Panc1 (cell line): ENCODE measurements at regions not wholly inside any gene's neighbourhood (a gene's known extent, or its start where the extent isn't known, plus 50 kb on each side); places are given as distances from the start of the nearest gene placed in this dataset.

ENCODE experiments used
- ATAC-seq: fragments of 200-7000 bp; cut with Tn5 transposase; 2 replicates; pipeline ENCODE4 v1.9.1; 2020; ENCODE audit warnings: mild to moderate bottlenecking, moderate library complexity
- BruUV-seq: library from RNA; stranded (reverse); fragments of 400-500 nt; replicated peaks from 2 replicates; lab custom pipeline; 2021; lab: Mats Ljungman, UMichigan
- CTCF ChIA-PET: fragments of 300-600 bp; sonication (Branson Sonifier 250); formaldehyde crosslinking; loops from one replicate; lab custom pipeline; 2022; ENCODE audit warnings: antibody characterized with exemption; lab: Charles Lee
- POLR2A ChIA-PET: fragments of 300-600 bp; sonication (Branson Sonifier 250); formaldehyde crosslinking; loops from one replicate; lab custom pipeline; 2022; ENCODE audit warnings: antibody characterized with exemption; lab: Charles Lee
- DNase-seq: peaks from one replicate; pipeline ENCODE4 v3.0.0-alpha.2; 2010; ENCODE audit warnings: low read depth, low spot score
- H3K27ac ChIP-seq: 2 replicates; pipeline ENCODE4 v1.5.1; 2011; ENCODE audit warnings: mild to moderate bottlenecking, low read length, inconsistent platforms
- H3K27me3 ChIP-seq: fragments of 200-500 bp; sonication (Bioruptor generic); 2 replicates; pipeline ENCODE4 v1.6.0; 2014; ENCODE audit warnings: low read length, inconsistent platforms; ENCODE audit not compliant: control insufficient read depth, insufficient read depth
- H3K36me3 ChIP-seq: fragments of 200-500 bp; sonication (Bioruptor generic); 2 replicates; pipeline ENCODE4 v1.5.1; 2014; ENCODE audit warnings: inconsistent platforms, mild to moderate bottlenecking, low read length, moderate library complexity; ENCODE audit not compliant: control insufficient read depth, insufficient read depth
- H3K4me1 ChIP-seq: 2 replicates; pipeline ENCODE4 v1.5.1; 2011; ENCODE audit warnings: inconsistent platforms, mild to moderate bottlenecking, low read length, moderate library complexity; ENCODE audit not compliant: control insufficient read depth, insufficient read depth
- H3K4me3 ChIP-seq, 2 experiments: 2 replicates each; pipeline ENCODE4 v1.5.1; 2011 to 2012; ENCODE audit warnings: low read depth in 2 of 2, low read length in 2 of 2, mild to moderate bottlenecking in 2 of 2, inconsistent platforms in 1 of 2, moderate library complexity in 1 of 2
- H3K9me3 ChIP-seq: fragments of 200-500 bp; sonication (Bioruptor generic); 2 replicates; pipeline ENCODE4 v1.5.1; 2014; ENCODE audit warnings: low read depth, mild to moderate bottlenecking, inconsistent platforms, low read length, moderate library complexity; ENCODE audit not compliant: control insufficient read depth, insufficient read depth
- CTCF ChIP-seq: fragments of 450-650 bp; IDR thresholded peaks from 2 replicates; pipeline ENCODE4 v1.5.1; 2017; ENCODE audit warnings: mild to moderate bottlenecking
- POLR2AphosphoS5 ChIP-seq: IDR thresholded peaks from 2 replicates; pipeline ENCODE4 v1.6.1; 2012; ENCODE audit warnings: mild to moderate bottlenecking, low read depth, low read length, moderate library complexity
- SIN3A ChIP-seq: IDR thresholded peaks from 2 replicates; pipeline ENCODE4 v1.6.1; 2012; ENCODE audit warnings: low read depth, mild to moderate bottlenecking, low read length, moderate library complexity, borderline replicate concordance; ENCODE audit not compliant: insufficient read depth
- TCF7L2 ChIP-seq: IDR thresholded peaks from 2 replicates; pipeline ENCODE4 v1.6.1; 2011; ENCODE audit warnings: mild to moderate bottlenecking, low read depth, low read length, inconsistent platforms
- in situ Hi-C: cut with HindIII; loops from 2 replicates; pipeline ENCODE4 v1.10.0; 2016; ENCODE audit warnings: low sequenced_read_pairs, low pct_unique_long_range_greater_than_20kb
- intact Hi-C: fragments of 100-400 bp; cut with micrococcal nuclease; formaldehyde crosslinking; loops from one replicate; pipeline ENCODE4 v1.10.0; 2022; ENCODE audit not compliant: unreplicated experiment
- TF ChIP-seq, protein P1 (sequence below), 2 experiments: IDR thresholded peaks; 2 replicates each; pipeline ENCODE4 v1.6.1; 2011 to 2012; ENCODE audit warnings: low read depth in 2 of 2, control low read depth in 1 of 2, low read length in 1 of 2, mild to moderate bottlenecking in 1 of 2, moderate library complexity in 1 of 2; ENCODE audit not compliant: insufficient read depth in 1 of 2

DNA sequence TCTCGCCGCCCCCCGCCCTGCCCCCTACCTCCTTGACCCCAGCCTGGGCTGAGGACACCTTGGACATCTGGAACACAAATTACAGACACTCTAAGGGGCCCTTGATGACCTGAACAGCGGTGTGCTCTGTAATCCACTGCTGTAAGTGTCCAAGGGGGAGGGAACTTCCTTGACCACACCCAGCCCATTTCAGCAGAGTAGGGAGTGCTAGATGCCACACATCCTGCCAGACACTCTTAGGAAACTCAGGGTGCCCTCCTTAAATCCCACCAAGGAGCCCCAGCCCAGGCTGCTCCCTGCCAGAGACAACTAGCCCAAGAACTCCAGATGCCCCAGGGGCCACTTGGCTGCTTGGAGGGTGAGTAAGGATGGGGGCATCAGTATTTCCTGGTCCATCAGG lies 282.2 kb downstream of the RRAGC start:
- TF ChIP-seq, protein P1, sequence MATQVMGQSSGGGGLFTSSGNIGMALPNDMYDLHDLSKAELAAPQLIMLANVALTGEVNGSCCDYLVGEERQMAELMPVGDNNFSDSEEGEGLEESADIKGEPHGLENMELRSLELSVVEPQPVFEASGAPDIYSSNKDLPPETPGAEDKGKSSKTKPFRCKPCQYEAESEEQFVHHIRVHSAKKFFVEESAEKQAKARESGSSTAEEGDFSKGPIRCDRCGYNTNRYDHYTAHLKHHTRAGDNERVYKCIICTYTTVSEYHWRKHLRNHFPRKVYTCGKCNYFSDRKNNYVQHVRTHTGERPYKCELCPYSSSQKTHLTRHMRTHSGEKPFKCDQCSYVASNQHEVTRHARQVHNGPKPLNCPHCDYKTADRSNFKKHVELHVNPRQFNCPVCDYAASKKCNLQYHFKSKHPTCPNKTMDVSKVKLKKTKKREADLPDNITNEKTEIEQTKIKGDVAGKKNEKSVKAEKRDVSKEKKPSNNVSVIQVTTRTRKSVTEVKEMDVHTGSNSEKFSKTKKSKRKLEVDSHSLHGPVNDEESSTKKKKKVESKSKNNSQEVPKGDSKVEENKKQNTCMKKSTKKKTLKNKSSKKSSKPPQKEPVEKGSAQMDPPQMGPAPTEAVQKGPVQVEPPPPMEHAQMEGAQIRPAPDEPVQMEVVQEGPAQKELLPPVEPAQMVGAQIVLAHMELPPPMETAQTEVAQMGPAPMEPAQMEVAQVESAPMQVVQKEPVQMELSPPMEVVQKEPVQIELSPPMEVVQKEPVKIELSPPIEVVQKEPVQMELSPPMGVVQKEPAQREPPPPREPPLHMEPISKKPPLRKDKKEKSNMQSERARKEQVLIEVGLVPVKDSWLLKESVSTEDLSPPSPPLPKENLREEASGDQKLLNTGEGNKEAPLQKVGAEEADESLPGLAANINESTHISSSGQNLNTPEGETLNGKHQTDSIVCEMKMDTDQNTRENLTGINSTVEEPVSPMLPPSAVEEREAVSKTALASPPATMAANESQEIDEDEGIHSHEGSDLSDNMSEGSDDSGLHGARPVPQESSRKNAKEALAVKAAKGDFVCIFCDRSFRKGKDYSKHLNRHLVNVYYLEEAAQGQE (IDR thresholded peaks at IDR 0.05; ENCODE audit: insufficient read depth in 1 of 2, low read depth in 2 of 2, low read length in 1 of 2) = no peak
- TF ChIP-seq SIN3A (no peak), CTCF (no peak), POLR2AphosphoS5 (no peak), TCF7L2 (no peak)
- intact Hi-C loops (no loop called here), in situ Hi-C loops (no loop called here)
- H3K27ac ChIP-seq = no peak overlapping the region
- H3K4me1 ChIP-seq = no peaks in the 10 kb centered on the region
- no peak for ATAC-seq
- H3K4me3 ChIP-seq = no peak overlapping the region
- H3K27me3 ChIP-seq = peaks cover 22% of the 10 kb centered on the region
- ChIA-PET CTCF (no interaction called here), POLR2A (no interaction called here)
- H3K9me3 ChIP-seq = no peaks in the 10 kb centered on the region
- H3K36me3 ChIP-seq = no peaks in the 10 kb centered on the region
- no peak for DNase-seq
- no TSS peak for BruUV-seq

GRCh38 chr1:38576241-38576640 lies 283.3 kb downstream of the RRAGC start:
- no peak for DNase-seq
- TF ChIP-seq, protein P1 (IDR thresholded peaks at IDR 0.05; ENCODE audit: insufficient read depth in 1 of 2, low read depth in 2 of 2, low read length in 1 of 2) = no peak
- no peak for TF ChIP-seq CTCF
- no peak for TF ChIP-seq TCF7L2
- TF ChIP-seq POLR2AphosphoS5 = no peak
- no peak for TF ChIP-seq SIN3A
- no peaks in the 10 kb centered on the region for H3K9me3 ChIP-seq
- no peak overlapping the region for H3K4me3 ChIP-seq
- intact Hi-C loops = no loop called here
- no peak for ATAC-seq
- ChIA-PET POLR2A (interaction anchor here (0.6 kb wide), 1 partner anchor 116 kb away, joined by 3 read pairs; no protein-coding TSS in a partner anchor), CTCF (no interaction called here)
- no TSS peak for BruUV-seq
- H3K36me3 ChIP-seq = no peaks in the 10 kb centered on the region
- in situ Hi-C loops = no loop called here
- H3K4me1 ChIP-seq = no peaks in the 10 kb centered on the region
- peaks cover 22% of the 10 kb centered on the region for H3K27me3 ChIP-seq
- no peak overlapping the region for H3K27ac ChIP-seq
